ENCODE measurements at regions not wholly inside any gene's neighbourhood (a gene's known extent, or its start where the extent isn't known, plus 50 kb on each side); places are given as distances from the start of the nearest gene placed in this dataset.

DNA sequence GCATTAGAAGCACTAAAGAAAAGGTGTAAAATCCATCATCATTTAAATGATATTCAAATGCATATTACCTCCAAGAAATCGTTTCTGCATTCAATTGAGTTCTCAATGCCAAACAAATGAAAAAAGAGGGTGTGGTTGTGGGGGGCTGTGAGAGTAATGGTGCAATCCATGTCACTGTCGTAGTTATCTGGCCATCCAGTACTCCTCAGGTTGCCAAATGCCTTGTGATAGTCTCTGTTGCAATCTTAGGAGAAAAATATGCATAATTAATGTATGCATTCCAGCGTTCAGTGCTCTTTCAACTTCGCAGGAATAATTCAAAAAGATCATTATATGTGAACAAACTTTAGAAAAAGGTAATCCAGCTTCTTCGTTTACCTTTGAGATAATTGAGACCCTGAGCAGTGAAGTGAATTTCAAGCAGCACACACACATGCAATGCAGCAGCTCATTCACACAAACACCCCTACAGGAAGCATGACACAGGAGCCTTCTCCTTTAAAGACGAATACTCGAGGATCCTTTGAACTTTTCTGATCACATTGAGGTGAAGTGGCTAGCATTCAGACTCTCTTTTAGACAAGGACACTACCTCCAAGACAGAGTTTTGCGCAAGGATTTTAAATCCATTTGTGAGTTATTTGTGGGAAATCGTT lies 73.4 kb downstream of the OR13A1 start:
- no peak overlapping the region for H2AFZ ChIP-seq (ENCODE audit: insufficient read depth, low read length, poor library complexity)
- H3K27me3 ChIP-seq (ENCODE audit: insufficient read depth, low read length) = no peaks in the 10 kb centered on the region
- H2BK5ac ChIP-seq (ENCODE audit: low read depth, low read length, poor library complexity) = no peak overlapping the region
- no peak for DNase-seq
- no peak overlapping the region for H4K12ac ChIP-seq (ENCODE audit: low read depth, low read length)
- no peaks in the 10 kb centered on the region for H3K36me3 ChIP-seq (ENCODE audit: control insufficient read depth in 1 of 2, insufficient read depth in 2 of 2, low read length in 2 of 2)
- no peak overlapping the region for H3K4me2 ChIP-seq (ENCODE audit: low read length)
- peaks cover 0 to 3% of the 10 kb centered on the region in 2 experiments for H3K4me1 ChIP-seq (ENCODE audit: control insufficient read depth in 1 of 2, insufficient read depth in 2 of 2, low read length in 2 of 2)
- H3K79me2 ChIP-seq (ENCODE audit: control insufficient read depth, insufficient read depth, low read length, poor library complexity) = no peaks in the 10 kb centered on the region
- no peak overlapping the region for H3K4me3 ChIP-seq (ENCODE audit: low read depth, low read length)
- H2AK5ac ChIP-seq (ENCODE audit: low read length) = no peak overlapping the region
- WGBS (ENCODE audit: extremely low coverage, insufficient coverage, insufficient read length) = no CpG with 5 or more reads among the region's 9 CpGs
- H3K18ac ChIP-seq (ENCODE audit: low read length) = no peak overlapping the region
- H3K27ac ChIP-seq (ENCODE audit: low read depth, low read length) = no peak overlapping the region
- no peak overlapping the region for H2BK12ac ChIP-seq (ENCODE audit: low read length)
- no peak overlapping the region for H3K23ac ChIP-seq (ENCODE audit: low read length)
- H4K91ac ChIP-seq (ENCODE audit: low read depth, low read length) = no peak overlapping the region
- H3K79me1 ChIP-seq (ENCODE audit: low read length) = no peaks in the 10 kb centered on the region
- H3K4ac ChIP-seq (ENCODE audit: low read depth, low read length) = no peak overlapping the region
- H2BK120ac ChIP-seq (ENCODE audit: insufficient read depth, low read length, poor library complexity) = no peak overlapping the region
- H3K9ac ChIP-seq (ENCODE audit: low read length) = no peak overlapping the region
- H3K9me3 ChIP-seq (ENCODE audit: insufficient read depth, low read depth, low read length) = no peaks in the 10 kb centered on the region
- no peak overlapping the region for H4K8ac ChIP-seq (ENCODE audit: low read depth, low read length)
- H3K14ac ChIP-seq (ENCODE audit: low read length) = no peak overlapping the region

DNA sequence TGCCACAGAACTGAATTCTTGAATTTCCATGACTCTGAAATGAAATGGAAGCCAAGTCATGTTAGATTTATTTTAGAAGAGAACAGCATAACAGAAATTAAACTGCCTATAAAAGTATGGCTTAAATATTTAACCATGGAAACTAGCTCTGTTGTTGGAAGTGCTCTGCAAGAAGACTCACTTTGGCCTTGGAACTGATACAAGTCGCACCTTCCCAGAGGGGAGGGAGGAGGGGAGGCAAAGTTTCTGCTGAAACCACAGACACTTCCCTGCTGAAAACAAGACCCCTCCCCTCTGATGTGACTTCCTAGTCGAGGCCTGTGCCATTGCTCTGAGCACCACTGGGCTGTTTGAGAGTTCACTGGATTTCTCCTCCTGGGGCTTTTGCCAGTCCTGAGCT lies 72.1 kb downstream of the OR13A1 start:
- Histone ChIP-seq H4K12ac (ENCODE audit: low read depth, low read length) (no peak overlapping the region), H3K4me2 (ENCODE audit: low read length) (no peak overlapping the region), H2AK5ac (ENCODE audit: low read length) (no peak overlapping the region), H3K27ac (ENCODE audit: low read depth, low read length) (no peak overlapping the region), H3K9me3 (ENCODE audit: insufficient read depth, low read depth, low read length) (no peaks in the 10 kb centered on the region), H2BK12ac (ENCODE audit: low read length) (no peak overlapping the region), H3K4ac (ENCODE audit: low read depth, low read length) (no peak overlapping the region), H3K23ac (ENCODE audit: low read length) (no peak overlapping the region), H3K14ac (ENCODE audit: low read length) (no peak overlapping the region), H3K36me3 (ENCODE audit: control insufficient read depth in 1 of 2, insufficient read depth in 2 of 2, low read length in 2 of 2) (no peaks in the 10 kb centered on the region), H3K4me3 (ENCODE audit: low read depth, low read length) (no peak overlapping the region), H3K4me1 (ENCODE audit: control insufficient read depth in 1 of 2, insufficient read depth in 2 of 2, low read length in 2 of 2) (peaks cover 0 to 3% of the 10 kb centered on the region in 2 experiments), H2AFZ (ENCODE audit: insufficient read depth, low read length, poor library complexity) (no peak overlapping the region), H3K79me2 (ENCODE audit: control insufficient read depth, insufficient read depth, low read length, poor library complexity) (no peaks in the 10 kb centered on the region), H3K79me1 (ENCODE audit: low read length) (no peaks in the 10 kb centered on the region), H3K18ac (ENCODE audit: low read length) (no peak overlapping the region), H3K27me3 (ENCODE audit: insufficient read depth, low read length) (no peaks in the 10 kb centered on the region), H4K91ac (ENCODE audit: low read depth, low read length) (no peak overlapping the region), H2BK5ac (ENCODE audit: low read depth, low read length, poor library complexity) (no peak overlapping the region), H2BK120ac (ENCODE audit: insufficient read depth, low read length, poor library complexity) (no peak overlapping the region), H3K9ac (ENCODE audit: low read length) (no peak overlapping the region), H4K8ac (ENCODE audit: low read depth, low read length) (no peak overlapping the region)
- no CpG with 5 or more reads among the region's 2 CpGs for WGBS (ENCODE audit: extremely low coverage, insufficient coverage, insufficient read length)
- no peak for DNase-seq

DNA sequence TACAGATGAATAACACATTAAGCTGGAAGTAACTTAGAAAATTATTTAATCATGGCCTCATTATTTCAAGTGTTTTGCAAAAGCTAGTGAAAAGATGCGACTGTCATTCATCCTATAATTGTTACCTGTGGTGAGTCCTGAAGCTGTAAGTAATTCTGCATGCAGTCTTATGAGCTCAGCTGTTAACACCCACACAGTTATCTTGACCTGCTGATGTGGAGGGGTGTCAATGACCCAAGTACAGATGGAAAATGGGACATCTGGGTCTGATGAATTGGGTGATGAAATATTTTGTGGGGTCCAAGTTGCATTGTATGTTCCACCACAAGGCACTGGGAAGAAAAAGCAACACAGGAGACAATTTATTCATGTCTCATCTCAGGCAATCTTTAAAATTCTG lies 68.9 kb downstream of the OR13A1 start:
- no peak for DNase-seq
- no peak overlapping the region for H2AFZ ChIP-seq (ENCODE audit: insufficient read depth, low read length, poor library complexity)
- H3K79me1 ChIP-seq (ENCODE audit: low read length) = no peaks in the 10 kb centered on the region
- no peak overlapping the region for H3K4ac ChIP-seq (ENCODE audit: low read depth, low read length)
- H3K27me3 ChIP-seq (ENCODE audit: insufficient read depth, low read length) = no peaks in the 10 kb centered on the region
- H2BK120ac ChIP-seq (ENCODE audit: insufficient read depth, low read length, poor library complexity) = no peak overlapping the region
- H3K27ac ChIP-seq (ENCODE audit: low read depth, low read length) = no peak overlapping the region
- no peak overlapping the region for H2AK5ac ChIP-seq (ENCODE audit: low read length)
- H2BK5ac ChIP-seq (ENCODE audit: low read depth, low read length, poor library complexity) = no peak overlapping the region
- no peak overlapping the region for H4K8ac ChIP-seq (ENCODE audit: low read depth, low read length)
- WGBS (ENCODE audit: extremely low coverage, insufficient coverage, insufficient read length) = no CpG with 5 or more reads among the region's 1 CpG
- no peak overlapping the region for H3K9ac ChIP-seq (ENCODE audit: low read length)
- H4K91ac ChIP-seq (ENCODE audit: low read depth, low read length) = no peak overlapping the region
- H3K18ac ChIP-seq (ENCODE audit: low read length) = no peak overlapping the region
- no peaks in the 10 kb centered on the region for H3K9me3 ChIP-seq (ENCODE audit: insufficient read depth, low read depth, low read length)
- H3K4me3 ChIP-seq (ENCODE audit: low read depth, low read length) = no peak overlapping the region
- H2BK12ac ChIP-seq (ENCODE audit: low read length) = no peak overlapping the region
- no peak overlapping the region for H4K12ac ChIP-seq (ENCODE audit: low read depth, low read length)
- H3K14ac ChIP-seq (ENCODE audit: low read length) = no peak overlapping the region
- H3K4me2 ChIP-seq (ENCODE audit: low read length) = no peak overlapping the region
- H3K36me3 ChIP-seq (ENCODE audit: control insufficient read depth in 1 of 2, insufficient read depth in 2 of 2, low read length in 2 of 2) = no peaks in the 10 kb centered on the region
- no peaks in the 10 kb centered on the region for H3K79me2 ChIP-seq (ENCODE audit: control insufficient read depth, insufficient read depth, low read length, poor library complexity)
- H3K4me1 ChIP-seq (ENCODE audit: control insufficient read depth in 1 of 2, insufficient read depth in 2 of 2, low read length in 2 of 2) = no peaks in the 10 kb centered on the region
- H3K23ac ChIP-seq (ENCODE audit: low read length) = no peak overlapping the region

DNA sequence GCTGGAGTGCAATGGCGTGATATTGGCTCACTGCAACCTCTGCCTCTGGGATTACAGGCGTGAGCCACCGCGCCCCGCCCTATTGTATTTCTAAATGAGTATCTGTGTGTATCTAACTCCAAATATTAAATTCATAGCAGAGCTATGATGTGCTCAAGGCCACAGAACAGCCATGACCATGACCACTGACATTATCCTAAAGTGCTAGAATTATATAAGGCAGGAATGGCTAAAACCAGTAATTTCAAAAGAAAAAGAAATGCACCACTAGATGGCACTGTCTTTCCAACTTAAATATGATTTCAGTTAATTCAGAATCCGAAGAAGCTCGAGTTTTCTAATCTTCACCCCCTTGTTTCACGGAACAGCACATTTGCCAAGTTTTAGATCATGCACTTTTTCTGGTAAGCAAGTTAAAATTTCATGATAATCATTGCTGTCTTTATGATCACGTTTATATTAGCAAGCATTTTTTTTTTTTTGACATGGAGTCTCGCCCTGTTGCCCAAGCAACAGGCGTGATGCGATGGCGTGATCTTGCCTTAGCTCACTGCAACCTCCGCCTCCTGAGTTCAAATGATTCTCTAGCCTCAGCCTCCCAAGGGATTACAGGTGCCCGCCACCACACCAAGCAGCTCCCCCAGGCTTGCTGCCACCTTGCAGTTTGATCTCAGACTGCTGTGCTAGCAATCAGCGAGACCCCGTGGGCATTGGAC lies 65.3 kb downstream of the OR13A1 start:
- no peak overlapping the region for H2AFZ ChIP-seq (ENCODE audit: insufficient read depth, low read length, poor library complexity)
- H3K4ac ChIP-seq (ENCODE audit: low read depth, low read length) = no peak overlapping the region
- H3K79me1 ChIP-seq (ENCODE audit: low read length) = no peaks in the 10 kb centered on the region
- H3K4me3 ChIP-seq (ENCODE audit: low read depth, low read length) = no peak overlapping the region
- no peak overlapping the region for H2AK5ac ChIP-seq (ENCODE audit: low read length)
- no peak overlapping the region for H3K27ac ChIP-seq (ENCODE audit: low read depth, low read length)
- no peak overlapping the region for H2BK120ac ChIP-seq (ENCODE audit: insufficient read depth, low read length, poor library complexity)
- H4K12ac ChIP-seq (ENCODE audit: low read depth, low read length) = no peak overlapping the region
- H3K14ac ChIP-seq (ENCODE audit: low read length) = no peak overlapping the region
- H3K18ac ChIP-seq (ENCODE audit: low read length) = no peak overlapping the region
- H3K4me2 ChIP-seq (ENCODE audit: low read length) = peak overlapping the region; percentile 74
- no peak overlapping the region for H2BK5ac ChIP-seq (ENCODE audit: low read depth, low read length, poor library complexity)
- WGBS (ENCODE audit: extremely low coverage, insufficient coverage, insufficient read length) = no CpG with 5 or more reads among the region's 17 CpGs
- H3K4me1 ChIP-seq (ENCODE audit: control insufficient read depth in 1 of 2, insufficient read depth in 2 of 2, low read length in 2 of 2) = no peaks in the 10 kb centered on the region
- H3K27me3 ChIP-seq (ENCODE audit: insufficient read depth, low read length) = no peaks in the 10 kb centered on the region
- H3K79me2 ChIP-seq (ENCODE audit: control insufficient read depth, insufficient read depth, low read length, poor library complexity) = no peaks in the 10 kb centered on the region
- H3K23ac ChIP-seq (ENCODE audit: low read length) = no peak overlapping the region
- H3K9ac ChIP-seq (ENCODE audit: low read length) = no peak overlapping the region
- H3K9me3 ChIP-seq (ENCODE audit: insufficient read depth, low read depth, low read length) = no peaks in the 10 kb centered on the region
- H2BK12ac ChIP-seq (ENCODE audit: low read length) = no peak overlapping the region
- DNase-seq = peak; percentile 11 to 97
- no peak overlapping the region for H4K91ac ChIP-seq (ENCODE audit: low read depth, low read length)
- H3K36me3 ChIP-seq (ENCODE audit: control insufficient read depth in 1 of 2, insufficient read depth in 2 of 2, low read length in 2 of 2) = no peaks in the 10 kb centered on the region
- no peak overlapping the region for H4K8ac ChIP-seq (ENCODE audit: low read depth, low read length)
